OCI-LY3 (cell line): ENCODE measurements at regions not wholly inside any gene's neighbourhood (a gene's known extent, or its start where the extent isn't known, plus 50 kb on each side); places are given as distances from the start of the nearest gene placed in this dataset.

Experiments
- H2AFZ ChIP-seq: fragments of 200-600, 300-600 bp; shearing (Covaris generic); 2 replicates; pipeline ENCODE4 v1.6.0; 2014; ENCODE audit warnings: antibody characterized with exemption, low read depth, low read length
- H3K27ac ChIP-seq: fragments of 200-600, 300-600 bp; sonication (generic); 2 replicates; pipeline ENCODE4 v1.5.1; 2014; ENCODE audit warnings: mild to moderate bottlenecking, low read length, moderate library complexity, mixed read lengths
- H3K27me3 ChIP-seq: fragments of 200-600, 300-600 bp; sonication (generic); 2 replicates; pipeline ENCODE4 v1.6.1; 2014; ENCODE audit warnings: low read depth, low read length, mixed read lengths
- H3K36me3 ChIP-seq: fragments of 200-600, 300-600 bp; sonication (generic); replicated peaks from 2 replicates; pipeline ENCODE3; 2014; ENCODE audit warnings: low read depth, low read length, mixed read lengths
- H3K4me1 ChIP-seq: fragments of 300-600, 200-600 bp; sonication (generic); 2 replicates; pipeline ENCODE4 v1.6.1; 2014; ENCODE audit warnings: low read length, mixed read lengths
- H3K4me2 ChIP-seq: fragments of 200-600, 300-600 bp; sonication (generic); 2 replicates; pipeline ENCODE4 v1.6.1; 2014; ENCODE audit warnings: low read length, mixed read lengths
- H3K4me3 ChIP-seq: fragments of 300-600, 200-600 bp; sonication (generic); 2 replicates; pipeline ENCODE4 v1.5.1; 2014; ENCODE audit warnings: antibody characterized with exemption, mild to moderate bottlenecking, low read length, moderate library complexity
- H3K79me2 ChIP-seq: fragments of 300-600, 200-600 bp; shearing (Covaris generic); 2 replicates; pipeline ENCODE4 v1.6.1; 2014; ENCODE audit warnings: mild to moderate bottlenecking, low read length, mixed read lengths
- H3K9ac ChIP-seq: fragments of 300-600, 200-600 bp; shearing (Covaris generic); 2 replicates; pipeline ENCODE4 v1.6.0; 2014; ENCODE audit warnings: mild to moderate bottlenecking, low read length, moderate library complexity
- H3K9me3 ChIP-seq: fragments of 200-600, 300-600 bp; shearing (Covaris generic); 2 replicates; pipeline ENCODE4 v1.6.1; 2014; ENCODE audit warnings: low read length, mixed read lengths; ENCODE audit not compliant: insufficient read depth
- H4K20me1 ChIP-seq: fragments of 200-600, 300-600 bp; sonication (generic); 2 replicates; pipeline ENCODE4 v1.6.1; 2016; ENCODE audit warnings: low read length, mixed read lengths; ENCODE audit not compliant: insufficient read depth
- EZH2phosphoT487 ChIP-seq: fragments of 200-600 bp; shearing (Covaris generic); IDR thresholded peaks from 2 replicates; pipeline ENCODE4 v1.6.1; 2018; ENCODE audit warnings: antibody characterized with exemption, mixed run types, low read depth
- TF ChIP-seq, protein P1 (sequence below): fragments of 200-600, 300-600 bp; sonication (generic); IDR thresholded peaks from 2 replicates; pipeline ENCODE4 v1.5.1; 2014; ENCODE audit warnings: antibody characterized with exemption, low read length, low read depth

DNA sequence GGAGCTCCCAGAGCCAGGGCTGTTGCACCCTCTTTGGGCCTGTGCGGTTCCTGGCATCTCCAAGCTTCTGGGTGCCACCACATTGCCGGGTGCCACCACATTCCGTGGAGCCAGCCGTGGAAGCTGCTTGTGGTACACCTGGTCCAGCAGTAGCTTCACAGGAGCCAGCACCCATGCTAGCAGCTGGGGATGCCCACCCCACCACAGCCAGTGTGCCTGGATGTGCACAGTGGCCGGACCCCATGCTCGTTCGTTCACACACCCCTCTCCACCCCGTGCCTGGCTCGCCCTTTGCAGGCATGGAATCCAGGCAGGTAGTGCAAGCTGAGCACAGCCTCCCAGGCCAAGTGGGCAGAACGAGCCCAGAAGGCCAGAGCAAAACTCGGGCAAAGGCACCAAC, 1029.8 kb upstream of the GBE1 start:
- Histone ChIP-seq H3K79me2 (no peaks in the 10 kb centered on the region), H3K27ac (no peak overlapping the region), H3K4me2 (no peak overlapping the region), H3K4me3 (no peak overlapping the region), H3K9me3 (no peaks in the 10 kb centered on the region), H3K9ac (no peak overlapping the region), H2AFZ (no peak overlapping the region), H3K27me3 (no peaks in the 10 kb centered on the region), H3K36me3 (no peaks in the 10 kb centered on the region), H3K4me1 (no peaks in the 10 kb centered on the region), H4K20me1 (no peaks in the 10 kb centered on the region)
- TF ChIP-seq, protein P1, sequence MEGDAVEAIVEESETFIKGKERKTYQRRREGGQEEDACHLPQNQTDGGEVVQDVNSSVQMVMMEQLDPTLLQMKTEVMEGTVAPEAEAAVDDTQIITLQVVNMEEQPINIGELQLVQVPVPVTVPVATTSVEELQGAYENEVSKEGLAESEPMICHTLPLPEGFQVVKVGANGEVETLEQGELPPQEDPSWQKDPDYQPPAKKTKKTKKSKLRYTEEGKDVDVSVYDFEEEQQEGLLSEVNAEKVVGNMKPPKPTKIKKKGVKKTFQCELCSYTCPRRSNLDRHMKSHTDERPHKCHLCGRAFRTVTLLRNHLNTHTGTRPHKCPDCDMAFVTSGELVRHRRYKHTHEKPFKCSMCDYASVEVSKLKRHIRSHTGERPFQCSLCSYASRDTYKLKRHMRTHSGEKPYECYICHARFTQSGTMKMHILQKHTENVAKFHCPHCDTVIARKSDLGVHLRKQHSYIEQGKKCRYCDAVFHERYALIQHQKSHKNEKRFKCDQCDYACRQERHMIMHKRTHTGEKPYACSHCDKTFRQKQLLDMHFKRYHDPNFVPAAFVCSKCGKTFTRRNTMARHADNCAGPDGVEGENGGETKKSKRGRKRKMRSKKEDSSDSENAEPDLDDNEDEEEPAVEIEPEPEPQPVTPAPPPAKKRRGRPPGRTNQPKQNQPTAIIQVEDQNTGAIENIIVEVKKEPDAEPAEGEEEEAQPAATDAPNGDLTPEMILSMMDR, result no peak
- no peak for TF ChIP-seq EZH2phosphoT487

DNA sequence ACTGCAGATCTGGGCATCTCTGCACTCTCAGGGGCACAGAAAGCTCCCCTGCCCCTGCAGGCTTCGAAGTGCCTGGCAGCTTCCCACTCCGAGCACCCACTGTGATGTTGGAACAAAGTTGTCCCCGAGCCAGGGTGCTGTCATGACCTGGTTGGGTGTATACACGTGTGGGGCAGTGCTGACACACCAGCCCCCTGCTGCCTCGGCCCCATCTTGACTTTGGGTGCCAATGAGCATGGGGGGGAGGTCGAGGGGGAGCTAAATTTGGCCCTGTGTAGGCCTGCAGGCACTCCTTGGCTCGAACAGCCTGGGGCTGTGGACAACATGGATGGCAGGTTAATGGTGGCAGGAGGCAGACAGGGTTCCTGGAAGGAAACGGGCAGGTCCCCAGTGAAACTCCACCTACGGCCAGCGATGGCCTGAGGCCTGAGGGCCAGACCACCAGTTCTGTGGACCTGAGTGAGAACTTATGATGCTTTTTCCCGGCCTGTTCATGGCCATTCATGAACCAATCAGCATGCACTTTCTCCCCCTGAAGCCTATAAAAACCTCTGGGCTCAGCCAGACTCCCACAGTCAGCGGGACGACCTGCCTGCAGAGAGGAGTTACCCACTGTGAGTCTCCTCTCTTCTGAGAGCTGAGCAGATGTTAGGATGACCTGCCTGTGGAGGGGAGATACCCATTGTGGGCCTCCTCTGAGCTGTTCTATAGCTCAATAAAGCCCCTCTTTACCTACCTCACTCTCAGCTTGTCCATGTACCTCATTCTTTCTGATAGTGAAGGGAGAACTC, 1029.1 kb upstream of the GBE1 start:
- TF ChIP-seq, protein P1, result no peak
- no peak for TF ChIP-seq EZH2phosphoT487

DNA sequence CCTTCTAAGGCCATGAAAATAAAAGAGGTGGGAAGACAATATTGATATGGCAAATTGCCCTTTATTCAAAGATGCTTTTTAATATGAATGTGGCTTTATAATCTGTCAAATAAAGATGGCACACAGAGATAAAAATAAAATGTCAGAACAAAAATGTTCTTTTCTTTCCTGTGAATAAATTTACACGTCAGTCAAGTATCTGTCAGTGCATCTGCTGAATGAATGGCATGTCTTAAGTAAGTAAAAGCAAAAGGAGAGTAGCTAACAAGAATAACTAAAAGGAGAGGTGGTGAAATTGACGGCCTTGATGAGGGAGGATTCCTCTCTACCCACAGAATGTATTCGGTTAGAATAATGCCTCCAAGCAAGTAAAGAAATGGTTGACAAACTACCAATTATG, 1021.7 kb upstream of the GBE1 start:
- no peaks in the 10 kb centered on the region for H3K9me3 ChIP-seq
- no peak overlapping the region for H2AFZ ChIP-seq
- H3K4me1 ChIP-seq, result no peaks in the 10 kb centered on the region
- H3K4me3 ChIP-seq, result no peak overlapping the region
- no peaks in the 10 kb centered on the region for H3K79me2 ChIP-seq
- H3K36me3 ChIP-seq, result no peaks in the 10 kb centered on the region
- H3K4me2 ChIP-seq, result no peak overlapping the region
- H3K9ac ChIP-seq, result no peak overlapping the region
- H3K27ac ChIP-seq, result no peak overlapping the region
- no peaks in the 10 kb centered on the region for H4K20me1 ChIP-seq
- no peaks in the 10 kb centered on the region for H3K27me3 ChIP-seq
- TF ChIP-seq, protein P1, result no peak
- TF ChIP-seq EZH2phosphoT487, result no peak

More for the DNA sequence above, 1029.1 kb upstream of the GBE1 start:
- no peaks in the 10 kb centered on the region for H3K4me1 ChIP-seq
- no peaks in the 10 kb centered on the region for H3K79me2 ChIP-seq
- H4K20me1 ChIP-seq, result no peaks in the 10 kb centered on the region
- H2AFZ ChIP-seq, result no peak overlapping the region
- no peaks in the 10 kb centered on the region for H3K27me3 ChIP-seq
- H3K36me3 ChIP-seq, result no peaks in the 10 kb centered on the region
- no peak overlapping the region for H3K4me2 ChIP-seq
- no peak overlapping the region for H3K9ac ChIP-seq
- H3K4me3 ChIP-seq, result no peak overlapping the region
- no peak overlapping the region for H3K27ac ChIP-seq
- H3K9me3 ChIP-seq, result no peaks in the 10 kb centered on the region

DNA sequence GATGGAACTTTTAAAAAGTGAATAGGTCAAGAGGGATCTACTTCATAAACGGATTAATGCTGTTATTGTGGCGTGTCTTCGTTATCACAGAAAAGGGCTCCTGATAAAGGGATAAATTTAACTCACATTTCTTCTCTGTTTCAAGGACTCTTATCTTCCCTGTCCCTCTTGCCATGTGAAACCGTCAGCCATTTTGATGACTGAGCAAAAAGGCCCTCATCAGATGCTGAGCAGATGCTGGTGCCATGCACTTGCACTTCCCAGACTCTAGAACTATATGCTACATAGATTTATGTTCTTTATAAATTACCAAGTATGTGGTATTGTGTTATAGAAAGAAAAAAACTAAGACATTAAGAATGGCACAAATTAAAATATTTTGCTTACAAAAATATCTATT, 1011.8 kb upstream of the GBE1 start:
- H3K9me3 ChIP-seq, result no peaks in the 10 kb centered on the region
- no peaks in the 10 kb centered on the region for H3K4me1 ChIP-seq
- no peak for TF ChIP-seq EZH2phosphoT487
- TF ChIP-seq, protein P1, result no peak
- no peaks in the 10 kb centered on the region for H4K20me1 ChIP-seq
- no peak overlapping the region for H3K27ac ChIP-seq
- no peaks in the 10 kb centered on the region for H3K79me2 ChIP-seq
- no peaks in the 10 kb centered on the region for H3K36me3 ChIP-seq
- no peaks in the 10 kb centered on the region for H3K27me3 ChIP-seq
- H3K4me2 ChIP-seq, result no peak overlapping the region
- H2AFZ ChIP-seq, result no peak overlapping the region
- H3K4me3 ChIP-seq, result no peak overlapping the region
- H3K9ac ChIP-seq, result no peak overlapping the region
